Neural cell (in vitro differentiated cells): ENCODE measurements at regions not wholly inside any gene's neighbourhood (a gene's known extent, or its start where the extent isn't known, plus 50 kb on each side); places are given as distances from the start of the nearest gene placed in this dataset.

Experiments
- H2AFZ ChIP-seq: fragments of 200-600, 300-800 bp; sonication (generic), shearing (Covaris generic); 2 replicates; pipeline ENCODE4 v1.6.0; 2014; ENCODE audit warnings: low read depth, mild to moderate bottlenecking, antibody characterized with exemption, low read length, moderate library complexity
- H3F3A ChIP-seq: fragments of 200-600 bp; shearing (Covaris generic); 2 replicates; pipeline ENCODE4 v1.6.1; 2016; ENCODE audit warnings: mild to moderate bottlenecking, moderate library complexity, mixed read lengths, antibody characterized with exemption, low read length; ENCODE audit not compliant: insufficient read depth, poor library complexity, severe bottlenecking
- H3K27ac ChIP-seq: fragments of 200-600, 300-800 bp; sonication (generic), shearing (Covaris generic); 2 replicates; pipeline ENCODE4 v1.5.1; 2014; ENCODE audit warnings: mild to moderate bottlenecking, low read length, moderate library complexity
- H3K27me3 ChIP-seq: fragments of 300-800, 200-600 bp; sonication (generic), shearing (Covaris generic); 2 replicates; pipeline ENCODE4 v1.6.0; 2014; ENCODE audit warnings: mild to moderate bottlenecking, low read depth, low read length, moderate library complexity; ENCODE audit not compliant: insufficient read depth
- H3K36me3 ChIP-seq: fragments of 300-800, 200-600 bp; sonication (generic), shearing (Covaris generic); 2 replicates; pipeline ENCODE4 v1.5.1; 2014; ENCODE audit warnings: mild to moderate bottlenecking, antibody characterized with exemption, low read length, moderate library complexity; ENCODE audit not compliant: insufficient read depth
- H3K4me2 ChIP-seq: fragments of 300-800, 200-600 bp; sonication (generic), shearing (Covaris generic); 2 replicates; pipeline ENCODE4 v1.6.0; 2014; ENCODE audit warnings: mild to moderate bottlenecking, low read length
- H3K4me3 ChIP-seq: fragments of 300-800, 200-600 bp; sonication (generic), shearing (Covaris generic); 2 replicates; pipeline ENCODE4 v1.5.1; 2014; ENCODE audit warnings: mild to moderate bottlenecking, low read length, moderate library complexity
- H3K79me2 ChIP-seq: fragments of 200-600 bp; shearing (Covaris generic); replicated peaks from 2 replicates; pipeline ENCODE4 v1.6.0; 2014; ENCODE audit warnings: mild to moderate bottlenecking, low read length, moderate library complexity; ENCODE audit not compliant: insufficient read depth
- H3K9ac ChIP-seq: fragments of 300-800, 200-600 bp; sonication (generic), shearing (Covaris generic); 2 replicates; pipeline ENCODE4 v1.6.1; 2016; ENCODE audit warnings: mild to moderate bottlenecking, low read length, mixed read lengths
- H3K9me2 ChIP-seq: fragments of 200-600 bp; shearing (Covaris generic); 2 replicates; pipeline ENCODE4 v1.6.1; 2016; ENCODE audit warnings: mild to moderate bottlenecking, low read length, mixed read lengths; ENCODE audit not compliant: insufficient read depth
- H3K9me3 ChIP-seq: fragments of 200-600, 300-800 bp; sonication (generic), shearing (Covaris generic); 2 replicates; pipeline ENCODE4 v1.6.1; 2016; ENCODE audit warnings: mild to moderate bottlenecking, mixed run types, low read length, moderate library complexity, mixed read lengths
- H4K20me1 ChIP-seq: fragments of 200-600 bp; shearing (Covaris generic); 2 replicates; pipeline ENCODE4 v1.6.1; 2016; ENCODE audit warnings: mild to moderate bottlenecking, mixed run types; ENCODE audit not compliant: insufficient read depth
- CTCF ChIP-seq: fragments of 450-650 bp; IDR thresholded peaks from 2 replicates; pipeline ENCODE4 v1.5.1; 2014; ENCODE audit warnings: antibody characterized with exemption, mild to moderate bottlenecking, moderate library complexity; ENCODE audit not compliant: poor library complexity, severe bottlenecking
- EP300 ChIP-seq: fragments of 450-650 bp; conservative IDR thresholded peaks from 2 replicates; pipeline ENCODE4 v1.6.1; 2014; ENCODE audit warnings: antibody characterized with exemption, mild to moderate bottlenecking, moderate library complexity; ENCODE audit not compliant: poor library complexity, severe bottlenecking
- EZH2 ChIP-seq: fragments of 200-600, 300-800 bp; shearing (Covaris generic), sonication (generic); IDR thresholded peaks from 2 replicates; pipeline ENCODE4 v1.6.1; 2014; ENCODE audit warnings: antibody characterized with exemption, low read length, borderline replicate concordance, mild to moderate bottlenecking; ENCODE audit not compliant: insufficient read depth, poor library complexity, severe bottlenecking
- MXI1 ChIP-seq: fragments of 450-650 bp; conservative IDR thresholded peaks from 2 replicates; pipeline ENCODE4 v1.6.1; 2014; ENCODE audit warnings: antibody characterized with exemption, mild to moderate bottlenecking; ENCODE audit not compliant: poor library complexity, severe bottlenecking
- POLR2AphosphoS5 ChIP-seq: IDR thresholded peaks from 2 replicates; pipeline ENCODE4 v1.6.1; 2012
- RAD21 ChIP-seq: fragments of 450-650 bp; conservative IDR thresholded peaks from 2 replicates; pipeline ENCODE4 v1.6.1; 2014; ENCODE audit warnings: antibody characterized with exemption, mild to moderate bottlenecking, moderate library complexity
- SMC3 ChIP-seq: fragments of 450-650 bp; conservative IDR thresholded peaks from 2 replicates; pipeline ENCODE4 v1.6.1; 2014; ENCODE audit warnings: antibody characterized with exemption, mild to moderate bottlenecking, moderate library complexity; ENCODE audit not compliant: poor library complexity
- TAF1 ChIP-seq: IDR thresholded peaks from 2 replicates; pipeline ENCODE4 v1.6.1; 2012; ENCODE audit warnings: low read depth
- TF ChIP-seq, protein P1 (sequence below): IDR thresholded peaks from 2 replicates; pipeline ENCODE4 v1.6.1; 2012; ENCODE audit warnings: borderline replicate concordance

- Histone ChIP-seq H3K36me3 (no peaks in the 10 kb centered on the region), H3K79me2 (no peaks in the 10 kb centered on the region), H3K9ac (no peak overlapping the region), H3K27ac (no peak overlapping the region), H3K4me3 (no peak overlapping the region), H2AFZ (no peak overlapping the region), H3K4me2 (no peak overlapping the region), H4K20me1 (no peaks in the 10 kb centered on the region), H3K9me3 (no peaks in the 10 kb centered on the region), H3K9me2 (no peaks in the 10 kb centered on the region), H3F3A (no peaks in the 10 kb centered on the region), H3K27me3 (no peaks in the 10 kb centered on the region)
- TF ChIP-seq MXI1 = no peak
- no peak for TF ChIP-seq SMC3
- no peak for TF ChIP-seq CTCF
- TF ChIP-seq TAF1 = no peak
- TF ChIP-seq, protein P1, sequence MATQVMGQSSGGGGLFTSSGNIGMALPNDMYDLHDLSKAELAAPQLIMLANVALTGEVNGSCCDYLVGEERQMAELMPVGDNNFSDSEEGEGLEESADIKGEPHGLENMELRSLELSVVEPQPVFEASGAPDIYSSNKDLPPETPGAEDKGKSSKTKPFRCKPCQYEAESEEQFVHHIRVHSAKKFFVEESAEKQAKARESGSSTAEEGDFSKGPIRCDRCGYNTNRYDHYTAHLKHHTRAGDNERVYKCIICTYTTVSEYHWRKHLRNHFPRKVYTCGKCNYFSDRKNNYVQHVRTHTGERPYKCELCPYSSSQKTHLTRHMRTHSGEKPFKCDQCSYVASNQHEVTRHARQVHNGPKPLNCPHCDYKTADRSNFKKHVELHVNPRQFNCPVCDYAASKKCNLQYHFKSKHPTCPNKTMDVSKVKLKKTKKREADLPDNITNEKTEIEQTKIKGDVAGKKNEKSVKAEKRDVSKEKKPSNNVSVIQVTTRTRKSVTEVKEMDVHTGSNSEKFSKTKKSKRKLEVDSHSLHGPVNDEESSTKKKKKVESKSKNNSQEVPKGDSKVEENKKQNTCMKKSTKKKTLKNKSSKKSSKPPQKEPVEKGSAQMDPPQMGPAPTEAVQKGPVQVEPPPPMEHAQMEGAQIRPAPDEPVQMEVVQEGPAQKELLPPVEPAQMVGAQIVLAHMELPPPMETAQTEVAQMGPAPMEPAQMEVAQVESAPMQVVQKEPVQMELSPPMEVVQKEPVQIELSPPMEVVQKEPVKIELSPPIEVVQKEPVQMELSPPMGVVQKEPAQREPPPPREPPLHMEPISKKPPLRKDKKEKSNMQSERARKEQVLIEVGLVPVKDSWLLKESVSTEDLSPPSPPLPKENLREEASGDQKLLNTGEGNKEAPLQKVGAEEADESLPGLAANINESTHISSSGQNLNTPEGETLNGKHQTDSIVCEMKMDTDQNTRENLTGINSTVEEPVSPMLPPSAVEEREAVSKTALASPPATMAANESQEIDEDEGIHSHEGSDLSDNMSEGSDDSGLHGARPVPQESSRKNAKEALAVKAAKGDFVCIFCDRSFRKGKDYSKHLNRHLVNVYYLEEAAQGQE = no peak
- no peak for TF ChIP-seq EP300
- no peak for TF ChIP-seq POLR2AphosphoS5
- TF ChIP-seq RAD21 = no peak
- TF ChIP-seq EZH2 = no peak
Observed at GRCh38 chr18:41484069-41484468, 471.0 kb upstream of the PIK3C3 start.

DNA sequence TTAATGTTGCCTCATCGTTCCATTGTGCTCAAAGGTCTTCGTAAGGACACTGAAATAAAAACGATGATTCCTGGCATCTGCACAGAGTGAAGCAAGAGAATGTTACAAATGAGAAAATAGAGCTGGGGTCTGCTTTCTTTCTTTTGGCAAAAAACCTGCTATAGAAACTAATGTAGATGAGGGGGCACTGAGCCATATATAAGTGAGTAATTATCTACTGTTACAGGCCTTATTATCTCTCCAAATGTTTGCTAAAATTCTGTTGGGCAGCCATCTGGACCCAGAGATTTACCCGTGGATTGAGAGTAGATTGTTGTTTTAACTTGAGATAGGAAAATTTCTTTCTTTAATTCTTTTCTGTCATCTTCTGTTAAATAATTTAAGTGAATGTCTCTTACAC lies 472.5 kb upstream of the PIK3C3 start:
- no peak overlapping the region for H3K9ac ChIP-seq
- no peaks in the 10 kb centered on the region for H3K27me3 ChIP-seq
- no peaks in the 10 kb centered on the region for H3K9me2 ChIP-seq
- H3K4me2 ChIP-seq = no peak overlapping the region
- no peak overlapping the region for H2AFZ ChIP-seq
- H3K9me3 ChIP-seq = no peaks in the 10 kb centered on the region
- no peaks in the 10 kb centered on the region for H3K79me2 ChIP-seq
- H3F3A ChIP-seq = no peaks in the 10 kb centered on the region
- H3K36me3 ChIP-seq = no peaks in the 10 kb centered on the region
- H3K4me3 ChIP-seq = no peak overlapping the region
- TF ChIP-seq, protein P1 = no peak
- TF ChIP-seq RAD21 = no peak
- TF ChIP-seq EP300 = no peak
- no peak for TF ChIP-seq EZH2
- TF ChIP-seq SMC3 = no peak
- no peak for TF ChIP-seq TAF1
- TF ChIP-seq CTCF = no peak
- no peak for TF ChIP-seq POLR2AphosphoS5
- TF ChIP-seq MXI1 = no peak
- no peak overlapping the region for H3K27ac ChIP-seq
- no peaks in the 10 kb centered on the region for H4K20me1 ChIP-seq
